ENCODE measurements at regions not wholly inside any gene's neighbourhood (a gene's known extent, or its start where the extent isn't known, plus 50 kb on each side); places are given as distances from the start of the nearest gene placed in this dataset.

- DNase-seq, result no peak
These were observed 939.0 kb upstream of the CRIM1 start for GRCh38 chr2:35416391-35417140.

GRCh38 chr2:35415942-35416341 is 939.6 kb upstream of the CRIM1 start:
- no peak for DNase-seq

GRCh38 chr2:35415282-35415681 is 940.3 kb upstream of the CRIM1 start:
- DNase-seq, result no peak

DNA sequence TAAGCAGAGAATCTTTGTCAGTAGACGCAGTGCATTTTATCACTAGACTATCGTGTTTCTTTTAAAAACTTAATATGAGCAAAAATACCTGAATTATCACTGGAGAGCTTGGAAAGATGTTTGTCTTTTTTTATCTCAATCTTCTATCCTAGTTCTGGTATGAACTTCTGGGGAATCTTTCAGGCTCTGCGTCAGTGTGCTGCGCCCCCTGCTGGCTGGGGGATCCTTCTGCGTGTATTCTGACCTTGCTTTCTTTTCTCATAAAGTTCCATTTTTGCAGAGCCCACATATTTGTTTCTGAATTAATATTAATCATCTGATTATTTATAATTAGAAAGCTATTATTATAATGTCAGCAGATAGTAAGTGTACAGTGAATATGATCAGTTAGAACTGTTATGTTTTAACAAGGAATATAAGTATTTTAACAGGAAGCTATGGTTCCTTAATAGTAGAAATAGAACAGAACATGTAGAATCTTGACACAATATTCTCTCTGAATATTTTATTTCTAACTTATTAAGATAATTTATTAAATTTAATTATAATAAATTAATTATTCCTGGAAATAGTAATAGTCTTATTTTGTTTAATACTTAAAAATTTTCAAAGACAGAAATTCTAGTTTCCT is 945.0 kb upstream of the CRIM1 start:
- peak; percentile 5 for DNase-seq

GRCh38 chr2:35409762-35410161 is 945.8 kb upstream of the CRIM1 start:
- DNase-seq, result no peak

GRCh38 chr2:35408320-35408719 is 947.3 kb upstream of the CRIM1 start:
- DNase-seq, result no peak

GRCh38 chr2:35391736-35392442 is 963.7 kb upstream of the CRIM1 start:
- DNase-seq, result no peak

- DNase-seq, result no peak
These were observed 976.8 kb upstream of the CRIM1 start for GRCh38 chr2:35378791-35379190.

DNA sequence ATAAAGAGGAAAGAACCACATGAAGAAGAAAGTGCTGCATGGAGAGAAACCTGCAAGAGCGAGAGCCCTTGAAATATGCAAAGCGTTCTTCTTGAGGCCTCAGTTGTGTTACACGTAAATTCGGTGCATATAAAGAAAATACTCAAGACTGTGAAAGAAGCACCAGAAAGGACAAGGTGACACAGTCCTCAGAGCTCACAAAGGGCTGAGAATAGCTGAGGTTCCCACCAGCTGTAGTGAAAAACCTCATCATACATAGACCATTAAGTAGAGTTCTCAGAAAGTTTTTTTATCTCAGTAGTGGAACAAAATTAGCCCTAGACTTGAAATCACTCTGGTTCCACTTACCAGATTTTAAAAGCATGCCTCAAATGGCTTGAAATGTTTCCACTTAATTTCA is 980.7 kb upstream of the CRIM1 start:
- DNase-seq, result no peak

- no peak for DNase-seq
These were observed 989.7 kb upstream of the CRIM1 start for GRCh38 chr2:35365859-35366258.

DNA sequence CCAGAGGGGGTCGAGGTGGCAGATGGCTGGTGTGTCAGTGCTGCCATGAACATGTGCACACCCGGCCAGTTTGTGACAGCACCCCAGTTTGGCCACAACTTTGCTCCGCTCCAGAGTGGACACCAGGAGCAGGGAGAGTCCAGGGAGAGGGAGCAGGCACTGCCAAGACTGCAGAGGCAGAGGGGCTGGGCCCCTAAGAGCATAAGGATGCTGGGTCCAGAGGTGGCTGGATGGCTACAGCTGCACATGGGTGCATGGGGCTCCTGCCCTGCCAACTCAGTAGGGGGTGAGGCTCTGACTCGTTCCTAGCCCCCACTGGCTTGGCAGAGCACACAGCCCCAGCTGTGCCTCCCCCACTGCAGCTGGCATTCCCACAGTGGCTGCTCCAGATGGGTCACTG is 999.2 kb upstream of the CRIM1 start:
- DNase-seq, result no peak

GRCh38 chr2:35355056-35355455 is 1000.5 kb upstream of the CRIM1 start:
- no peak for DNase-seq

- no peak for DNase-seq
These were observed 1008.0 kb upstream of the CRIM1 start for GRCh38 chr2:35347561-35347960.

DNA sequence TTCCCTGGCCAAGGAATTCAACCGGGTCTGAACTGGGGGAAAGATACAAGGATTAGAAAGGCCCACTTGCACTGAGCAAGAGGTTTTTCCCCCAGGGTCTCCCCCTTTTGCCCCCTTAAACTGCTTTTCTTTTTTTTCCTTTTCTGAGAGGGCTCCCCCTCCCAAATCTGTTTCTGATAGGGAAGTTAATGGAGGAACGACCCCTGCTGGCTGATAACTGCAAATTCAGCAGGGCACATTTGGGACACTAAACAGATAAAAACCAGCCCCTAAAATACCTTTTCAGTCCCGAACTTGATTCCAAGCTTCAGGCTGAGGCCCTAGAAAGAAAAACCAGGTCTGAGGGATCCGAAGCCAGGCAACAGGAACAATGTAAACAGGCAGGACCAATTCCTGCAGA is 1012.4 kb upstream of the CRIM1 start:
- no peak for DNase-seq

DNA sequence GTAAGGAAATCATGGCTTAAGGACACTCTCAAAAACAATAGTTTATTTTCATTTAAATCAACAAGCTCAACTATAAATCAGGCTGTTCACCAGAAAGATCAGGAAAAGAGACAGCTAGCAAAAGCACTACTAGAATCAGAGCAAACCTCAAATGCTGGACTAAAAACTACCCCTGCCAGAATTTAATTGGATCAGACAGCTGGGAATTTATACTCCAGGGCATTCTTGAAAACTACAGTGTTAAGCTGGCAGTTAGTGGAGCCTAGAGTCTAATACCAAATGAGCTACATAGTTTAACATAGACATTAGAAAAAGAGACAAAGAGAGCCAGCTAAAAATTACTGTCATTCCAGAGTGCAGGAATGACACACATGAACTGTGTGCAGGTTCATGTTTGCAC is 1016.4 kb upstream of the CRIM1 start:
- DNase-seq, result no peak

GRCh38 chr2:35337922-35338321 is 1017.7 kb upstream of the CRIM1 start:
- DNase-seq, result no peak

- no peak for DNase-seq
These were observed 1041.5 kb upstream of the CRIM1 start for GRCh38 chr2:35314049-35314448.

DNA sequence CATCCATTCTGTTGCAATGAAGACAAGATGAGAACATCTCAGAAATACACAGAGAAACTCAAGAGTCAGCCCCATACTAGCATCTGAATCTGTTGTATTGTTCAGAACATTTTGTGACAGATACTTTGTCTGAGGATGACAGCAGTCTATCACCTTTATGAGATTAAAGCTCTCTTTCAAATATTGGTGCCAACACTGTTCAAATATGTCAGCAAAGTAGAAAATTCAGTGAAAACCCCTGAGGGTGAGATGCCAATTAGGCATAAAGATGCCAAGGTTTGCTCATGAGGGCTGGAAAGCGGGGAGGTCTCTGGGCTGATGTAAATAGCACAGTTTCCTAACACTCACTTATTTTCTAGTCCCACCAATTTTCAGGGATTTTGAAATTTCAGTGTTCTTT is 1054.2 kb upstream of the CRIM1 start:
- DNase-seq, result no peak

DNA sequence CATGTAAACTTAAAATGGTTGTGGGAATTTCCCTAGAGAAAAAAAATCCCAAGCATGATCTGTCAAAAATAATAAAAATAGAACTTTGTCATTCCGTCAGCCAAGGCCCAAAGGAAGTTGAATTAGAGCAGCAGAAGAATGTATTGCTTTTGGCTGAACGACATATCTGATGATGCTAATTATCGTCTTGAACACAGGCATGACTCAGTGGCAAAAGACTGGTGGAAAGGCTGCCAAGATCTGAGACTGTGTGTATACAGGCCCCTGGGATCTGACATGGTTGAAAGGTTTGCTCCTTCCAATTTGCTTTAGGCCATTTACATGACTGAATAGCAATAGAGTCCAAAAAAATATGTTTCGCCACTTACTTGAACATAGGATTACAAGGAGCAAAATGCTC is 1057.1 kb upstream of the CRIM1 start:
- no peak for DNase-seq

GRCh38 chr2:35297403-35297802 is 1058.2 kb upstream of the CRIM1 start:
- DNase-seq, result no peak

DNA sequence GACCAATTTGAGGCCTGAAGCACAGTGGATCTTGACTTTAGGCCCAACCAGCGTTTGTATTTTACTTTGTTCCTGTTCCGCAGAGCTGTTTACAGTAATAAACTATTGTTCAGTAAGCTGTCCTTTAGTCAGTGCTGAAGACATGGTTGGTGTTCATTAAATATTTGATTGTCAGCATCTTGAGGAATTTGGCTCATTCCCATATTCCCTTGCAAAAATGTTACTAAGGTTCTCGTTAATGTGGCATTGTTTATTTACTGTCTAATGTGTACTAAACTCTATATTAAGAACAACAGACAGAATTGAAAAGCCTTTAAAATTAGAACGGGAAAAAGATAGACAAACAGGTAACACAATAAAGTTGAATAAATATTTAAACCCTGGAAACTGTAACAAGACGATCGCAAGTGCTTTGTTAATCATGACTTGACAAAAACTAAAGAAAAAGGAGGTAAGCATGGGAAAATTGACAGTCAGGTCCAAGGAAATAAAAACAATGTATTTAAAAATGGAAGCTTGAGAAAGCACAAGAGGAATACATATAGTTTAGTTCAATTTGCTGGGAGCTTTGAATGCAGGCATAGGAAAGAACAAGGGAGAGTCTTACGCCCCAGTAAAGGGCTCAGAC is 1060.8 kb upstream of the CRIM1 start:
- DNase-seq, result no peak

DNA sequence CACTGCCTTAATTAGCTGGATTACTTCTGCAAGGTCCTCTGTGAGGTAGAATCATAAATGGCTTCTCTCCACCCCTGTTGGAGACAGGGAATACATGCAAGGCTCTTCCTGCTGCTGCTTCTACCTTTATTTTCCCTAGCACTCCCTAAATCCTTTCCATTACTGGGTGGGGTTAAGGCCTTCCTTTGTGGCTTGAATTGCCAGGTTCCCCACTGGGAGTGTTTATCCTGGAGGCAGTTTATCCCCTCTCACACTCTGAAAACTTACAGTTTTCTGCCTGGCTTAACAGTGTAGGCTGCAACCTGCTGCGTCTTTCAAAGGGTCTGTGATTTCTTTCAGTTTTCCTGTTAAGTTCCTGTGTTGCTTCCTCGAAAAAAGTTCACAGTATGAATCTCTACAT is 1062.3 kb upstream of the CRIM1 start:
- no peak for DNase-seq

DNA sequence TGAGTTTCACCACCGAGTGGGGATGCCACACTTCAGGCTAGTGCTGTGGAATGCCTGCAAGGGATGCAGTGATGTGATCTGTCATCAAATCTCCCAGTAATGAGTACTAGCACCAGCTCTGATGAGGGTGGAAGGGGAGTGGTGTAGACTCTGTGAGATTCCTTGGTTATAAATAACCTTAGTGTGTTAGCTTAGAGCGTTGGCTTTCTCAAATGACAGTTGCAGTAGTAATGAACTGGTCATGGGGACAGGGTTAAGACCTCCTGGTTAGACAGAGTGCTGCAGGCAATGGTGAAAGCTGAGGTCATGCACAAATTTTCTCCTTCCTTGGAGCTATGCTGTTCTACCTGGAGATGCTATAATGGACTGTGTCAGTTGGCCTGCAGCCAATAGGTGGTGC is 1063.4 kb upstream of the CRIM1 start:
- no peak for DNase-seq

DNA sequence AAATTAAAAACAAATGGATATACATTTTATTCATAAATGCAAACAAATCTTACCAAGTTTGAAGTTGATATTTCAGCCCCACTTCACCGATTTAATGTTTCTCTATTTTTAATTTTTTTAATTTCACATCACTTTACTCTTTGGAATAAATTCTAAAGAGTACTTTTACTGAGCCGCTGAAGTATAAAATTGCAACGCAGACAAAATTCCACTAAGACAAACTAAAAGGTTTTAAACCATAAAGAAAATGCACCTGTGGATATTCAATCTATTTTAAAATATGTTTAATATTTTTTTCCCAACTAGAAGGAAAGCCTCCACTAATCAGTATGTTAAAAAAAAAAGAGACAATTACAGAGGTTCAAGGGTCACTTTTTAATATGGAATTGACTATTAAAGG is 1073.9 kb upstream of the CRIM1 start:
- no peak for DNase-seq
